Hepatocyte (in vitro differentiated cells): ENCODE measurements at regions not wholly inside any gene's neighbourhood (a gene's known extent, or its start where the extent isn't known, plus 50 kb on each side); places are given as distances from the start of the nearest gene placed in this dataset.

Experiments
- DNase-seq: peaks from one replicate; pipeline ENCODE4 v3.0.0-alpha.2; 2016; ENCODE audit warnings: low spot score
- H2AFZ ChIP-seq: fragments of 200-600 bp; sonication (generic); 2 replicates; pipeline ENCODE4 v1.6.0; 2016; ENCODE audit warnings: antibody characterized with exemption, mild to moderate bottlenecking
- H3K27ac ChIP-seq: fragments of 200-600 bp; sonication (generic); 2 replicates; pipeline ENCODE4 v1.5.1; 2016; ENCODE audit warnings: mild to moderate bottlenecking
- H3K27me3 ChIP-seq: fragments of 200-600 bp; sonication (generic); 2 replicates; pipeline ENCODE4 v1.6.1; 2016
- H3K36me3 ChIP-seq: fragments of 200-600 bp; sonication (generic); replicated peaks from 2 replicates; pipeline ENCODE4 v1.5.1; 2016; ENCODE audit warnings: low read depth; ENCODE audit not compliant: insufficient read depth
- H3K4me1 ChIP-seq: fragments of 200-600 bp; sonication (generic); 2 replicates; pipeline ENCODE4 v1.5.1; 2016; ENCODE audit warnings: mild to moderate bottlenecking, moderate library complexity; ENCODE audit not compliant: insufficient read depth
- H3K4me2 ChIP-seq: fragments of 200-600 bp; sonication (generic); 2 replicates; pipeline ENCODE4 v1.6.0; 2016
- H3K4me3 ChIP-seq: fragments of 200-600 bp; sonication (generic); 2 replicates; pipeline ENCODE4 v1.5.1; 2016; ENCODE audit warnings: mild to moderate bottlenecking
- H3K79me2 ChIP-seq: fragments of 200-600 bp; sonication (generic); 2 replicates; pipeline ENCODE4 v1.6.0; 2017; ENCODE audit warnings: mild to moderate bottlenecking
- H3K9me2 ChIP-seq: fragments of 200-600 bp; sonication (generic); replicated peaks from 2 replicates; pipeline ENCODE4 v1.6.0; 2017; ENCODE audit warnings: mild to moderate bottlenecking; ENCODE audit not compliant: insufficient read depth
- H3K9me3 ChIP-seq: fragments of 200-600 bp; sonication (generic); 2 replicates; pipeline ENCODE4 v1.5.1; 2016; ENCODE audit warnings: low read depth, mild to moderate bottlenecking
- H4K20me1 ChIP-seq: fragments of 200-600 bp; sonication (generic); 2 replicates; pipeline ENCODE4 v1.6.0; 2016; ENCODE audit warnings: mild to moderate bottlenecking; ENCODE audit not compliant: insufficient read depth, poor library complexity, severe bottlenecking
- CTCF ChIP-seq: fragments of 200-600 bp; sonication (generic); IDR thresholded peaks from 2 replicates; pipeline ENCODE4 v1.5.1; 2016; ENCODE audit warnings: antibody characterized with exemption, mild to moderate bottlenecking; ENCODE audit not compliant: poor library complexity
- EZH2 ChIP-seq: fragments of 200-600 bp; sonication (generic); IDR thresholded peaks from 2 replicates; pipeline ENCODE4 v1.6.1; 2016; ENCODE audit warnings: antibody characterized with exemption, mild to moderate bottlenecking, borderline replicate concordance
- EZH2phosphoT487 ChIP-seq: fragments of 200-600 bp; sonication (generic); IDR thresholded peaks from one replicate; pipeline ENCODE4 v1.6.1; 2018; ENCODE audit warnings: antibody characterized with exemption, mild to moderate bottlenecking, low read depth, moderate library complexity; ENCODE audit not compliant: unreplicated experiment, severe bottlenecking
- WGBS: methylation state at CpG from one replicate; pipeline ENCODE4 v1.1.6; 2016; ENCODE audit warnings: low lambda C conversion rate; ENCODE audit errors: missing lambda C conversion rate; 5-methylcytosine and 5-hydroxymethylcytosine counted together

DNA sequence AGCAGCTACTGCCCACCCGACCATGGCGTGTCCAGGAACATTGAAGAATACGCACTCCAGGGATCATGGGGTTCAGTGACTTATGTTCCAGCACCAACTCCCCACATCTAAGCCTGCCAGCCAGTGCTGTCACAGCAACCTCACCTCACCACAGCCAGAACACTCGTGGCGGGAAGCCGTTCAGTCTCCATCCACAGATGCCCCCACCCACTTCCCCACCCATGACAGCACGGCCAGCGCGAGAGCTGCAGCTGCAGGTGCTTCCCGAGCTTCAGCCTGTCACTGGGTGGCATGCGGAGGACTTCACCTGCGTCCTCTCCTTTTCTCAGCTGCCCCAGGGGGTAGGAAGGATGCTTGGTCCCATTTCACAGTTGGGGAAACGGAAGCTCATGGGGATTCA, 50.3 kb downstream of the RBFOX3 start:
- H3K4me2 ChIP-seq: no peak overlapping the region
- no peak for TF ChIP-seq EZH2
- no peak for TF ChIP-seq CTCF
- no peak for TF ChIP-seq EZH2phosphoT487
- H3K36me3 ChIP-seq: no peaks in the 10 kb centered on the region
- no peak overlapping the region for H2AFZ ChIP-seq
- H3K9me2 ChIP-seq: no peaks in the 10 kb centered on the region
- 92% methylated on average over 11 of the region's 13 CpGs for WGBS
- no peaks in the 10 kb centered on the region for H3K9me3 ChIP-seq
- no peaks in the 10 kb centered on the region for H3K4me1 ChIP-seq
- DNase-seq: no peak
- H3K27me3 ChIP-seq: peaks cover 11% of the 10 kb centered on the region
- H4K20me1 ChIP-seq: no peaks in the 10 kb centered on the region
- H3K27ac ChIP-seq: no peak overlapping the region
- no peaks in the 10 kb centered on the region for H3K79me2 ChIP-seq
- no peak overlapping the region for H3K4me3 ChIP-seq

- Histone ChIP-seq H3K9me3 (no peaks in the 10 kb centered on the region), H2AFZ (no peak overlapping the region), H3K4me3 (no peak overlapping the region), H3K27me3 (peaks cover 11% of the 10 kb centered on the region), H3K36me3 (no peaks in the 10 kb centered on the region), H3K9me2 (no peaks in the 10 kb centered on the region), H3K79me2 (no peaks in the 10 kb centered on the region), H3K4me2 (no peak overlapping the region), H3K27ac (no peak overlapping the region), H4K20me1 (no peaks in the 10 kb centered on the region), H3K4me1 (no peaks in the 10 kb centered on the region)
- no peak for DNase-seq
- 85% methylated on average over 1 of the region's 2 CpGs for WGBS
- TF ChIP-seq CTCF (no peak), EZH2phosphoT487 (no peak), EZH2 (no peak)
These were observed 51.6 kb downstream of the RBFOX3 start for GRCh38 chr17:79559111-79559887.

DNA sequence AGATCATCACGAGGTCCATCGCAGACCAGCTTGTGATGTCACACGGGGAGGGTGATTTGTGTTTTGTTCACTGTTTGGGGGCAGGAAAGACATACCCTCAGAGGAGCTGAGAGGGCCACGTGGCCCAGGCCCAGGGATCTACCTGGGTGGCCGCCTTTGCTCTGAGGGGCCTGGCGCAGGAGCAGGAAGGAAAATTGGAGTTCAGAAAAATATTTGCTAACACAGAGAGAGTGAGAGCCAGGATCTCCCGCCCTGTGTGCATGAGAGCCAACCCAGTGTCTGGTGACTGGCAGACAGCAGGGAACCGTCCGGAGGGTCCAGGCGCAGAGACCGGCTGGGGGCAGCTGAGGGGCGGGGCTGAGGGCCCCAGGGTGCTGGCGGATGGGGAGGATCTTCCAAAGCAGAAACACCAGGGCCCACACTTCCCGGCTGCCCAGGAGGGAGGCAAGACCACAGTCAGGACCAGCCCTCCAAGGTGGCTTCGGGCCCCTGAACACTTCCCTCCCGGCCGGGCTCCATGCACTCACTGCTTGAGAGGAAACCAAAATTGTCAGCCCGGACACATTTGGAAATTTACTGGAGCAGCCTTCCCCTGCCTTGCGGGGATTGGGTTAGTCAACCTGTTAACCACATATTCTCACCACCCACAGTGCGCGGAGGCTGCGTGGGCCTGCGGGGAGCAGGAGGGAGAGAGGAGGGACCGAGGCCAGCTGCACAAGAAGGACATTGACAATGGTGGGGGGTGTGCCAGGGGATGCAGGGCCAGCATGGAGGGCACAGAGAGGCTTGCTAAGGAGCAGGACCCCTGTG, 52.6 kb downstream of the RBFOX3 start:
- Histone ChIP-seq H3K9me2 (no peaks in the 10 kb centered on the region), H3K27me3 (peaks cover 11% of the 10 kb centered on the region), H3K79me2 (no peaks in the 10 kb centered on the region), H3K4me1 (no peaks in the 10 kb centered on the region), H3K9me3 (no peaks in the 10 kb centered on the region), H3K36me3 (no peaks in the 10 kb centered on the region), H3K4me3 (no peak overlapping the region), H3K4me2 (peak overlapping the region; percentile 3), H3K27ac (peak overlapping the region; percentile 37), H4K20me1 (no peaks in the 10 kb centered on the region), H2AFZ (no peak overlapping the region)
- WGBS: 66% methylated on average over 21 of the region's 24 CpGs
- no peak for DNase-seq
- TF ChIP-seq EZH2: no peak
- no peak for TF ChIP-seq EZH2phosphoT487
- no peak for TF ChIP-seq CTCF
